ENCODE measurements at regions not wholly inside any gene's neighbourhood (a gene's known extent, or its start where the extent isn't known, plus 50 kb on each side); places are given as distances from the start of the nearest gene placed in this dataset.
A peak's percentile ranks its signal among the peaks of the same experiment; 100 is the strongest.
"Not testable (repeated sequence)": the region's sequence is repeated elsewhere in the genome, so short reads cannot be mapped to it uniquely, and the experiment has no call there.

DNA sequence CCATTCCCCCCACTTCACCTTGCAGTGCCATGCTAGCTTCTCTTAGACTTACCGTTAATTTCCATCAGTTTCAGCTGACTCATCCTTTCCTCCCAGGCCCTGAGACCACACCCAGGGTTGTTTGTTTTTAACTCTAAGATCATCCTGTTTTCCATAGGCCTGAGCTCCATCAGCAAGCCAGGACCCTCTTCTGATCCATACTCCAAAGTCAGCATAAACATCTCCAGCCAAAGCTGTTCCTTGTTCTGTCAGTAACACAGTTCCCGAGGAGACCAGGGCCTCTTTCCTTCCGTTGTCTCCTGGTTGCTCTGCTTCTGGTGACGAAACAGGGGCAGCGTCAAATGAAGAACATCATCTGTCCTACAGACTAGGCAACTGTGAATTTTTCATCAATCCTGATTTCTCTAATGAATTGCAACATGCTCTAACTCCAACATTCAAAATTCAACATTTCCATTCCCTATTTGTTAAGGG, 83.8 kb upstream of the HNF1B start:
- DNase-seq (ENCODE audit: low spot score), result no peak

DNA sequence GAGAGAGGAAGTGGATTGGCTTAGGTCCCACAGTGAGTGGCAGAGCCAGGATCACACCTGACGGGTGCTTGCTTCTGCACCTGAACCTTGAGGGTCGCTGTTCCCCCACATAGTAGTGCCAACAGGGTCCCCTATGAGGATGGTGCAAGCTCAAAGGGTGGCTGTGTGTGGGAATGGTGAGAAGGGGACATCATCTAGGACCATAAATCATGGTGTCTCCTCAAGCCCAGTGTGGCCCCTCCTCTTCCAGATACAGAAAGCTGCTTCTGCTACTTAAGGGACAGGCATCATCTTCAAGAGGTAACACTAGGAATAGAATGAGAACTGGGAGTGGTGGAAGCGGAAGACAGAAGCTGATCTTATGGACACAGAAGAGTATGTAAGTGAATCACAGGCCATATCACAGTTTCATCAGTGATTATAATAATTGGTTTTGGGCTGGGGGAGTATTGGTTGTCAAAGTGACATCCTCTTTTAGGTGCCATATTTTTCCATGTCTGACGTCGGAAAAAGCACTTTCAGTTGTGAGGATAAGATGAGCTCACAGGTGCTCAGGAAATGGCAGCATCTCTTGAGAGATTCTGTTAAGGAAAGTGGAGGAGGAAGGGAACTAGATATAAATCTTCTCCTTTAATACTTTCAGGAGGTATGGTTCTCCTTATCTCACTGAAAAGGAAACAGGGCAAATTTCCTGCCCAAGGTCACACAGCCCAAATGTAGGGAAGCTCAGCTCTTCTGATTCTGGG, 83.2 kb upstream of the HNF1B start:
- DNase-seq (ENCODE audit: low spot score), result no peak

DNA sequence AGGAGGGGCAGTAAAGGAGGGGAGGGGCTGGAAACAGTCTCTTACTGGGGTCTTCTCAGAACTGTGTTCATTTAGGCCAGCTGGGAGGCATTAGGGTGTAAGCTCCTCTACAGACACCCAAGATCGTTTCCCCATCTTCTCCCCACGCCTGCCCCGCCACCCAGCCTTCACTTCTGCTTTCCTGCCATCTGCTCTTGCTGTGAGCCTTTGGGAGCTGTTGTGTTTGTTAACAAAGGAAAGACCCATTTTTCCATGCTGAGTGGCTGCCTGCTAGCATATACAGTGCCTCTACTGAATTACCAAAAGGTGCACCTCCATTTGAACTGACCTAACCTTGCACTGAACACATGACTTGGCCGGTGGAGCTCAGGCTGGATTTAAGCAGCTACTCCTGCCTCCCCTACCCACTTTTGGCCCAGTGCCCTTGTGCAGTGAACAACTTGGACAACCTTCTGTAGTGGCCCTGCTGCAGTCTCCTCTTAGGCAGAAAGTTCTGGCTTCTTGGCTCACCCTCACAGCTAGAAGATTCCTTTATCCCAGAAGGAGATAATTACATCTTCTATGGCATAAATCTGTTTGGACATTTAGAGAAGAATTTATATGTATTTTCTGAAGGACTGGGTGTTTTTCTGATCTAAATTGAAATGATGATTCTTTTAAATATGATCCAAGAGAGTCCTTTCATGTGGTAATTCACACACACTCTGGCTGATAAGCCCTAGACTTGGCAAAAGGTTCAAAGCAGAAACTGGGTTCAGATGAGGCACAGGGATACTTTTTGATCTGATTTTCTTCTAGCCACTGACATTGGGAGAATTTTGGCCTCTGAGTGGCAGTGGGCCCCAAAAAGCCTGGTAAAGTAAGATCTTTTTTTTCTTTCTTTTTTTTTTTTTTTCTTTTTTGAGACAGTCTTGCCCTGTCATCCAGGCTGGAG, 81.9 kb upstream of the HNF1B start:
- DNase-seq (ENCODE audit: low spot score), result no peak

DNA sequence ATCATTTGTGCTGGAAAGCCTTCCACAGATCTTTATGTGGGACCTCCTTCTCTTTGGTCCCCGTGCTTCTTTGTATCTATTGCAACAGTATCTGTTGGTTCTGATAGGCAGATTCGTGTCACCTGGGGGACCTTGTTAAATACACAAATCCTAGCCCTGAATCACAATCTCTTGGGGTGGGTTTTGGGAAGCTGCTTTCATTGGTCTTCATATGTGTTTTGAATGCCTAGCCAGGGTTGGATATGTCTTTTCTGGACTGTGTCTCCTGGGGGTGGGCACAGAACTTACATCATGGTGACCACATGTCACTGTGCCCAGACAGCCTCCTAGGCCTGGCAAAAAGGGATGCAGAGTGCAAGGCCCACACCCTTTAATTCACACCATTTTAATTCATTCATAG, 81.0 kb upstream of the HNF1B start:
- DNase-seq (ENCODE audit: low spot score), result no peak

DNA sequence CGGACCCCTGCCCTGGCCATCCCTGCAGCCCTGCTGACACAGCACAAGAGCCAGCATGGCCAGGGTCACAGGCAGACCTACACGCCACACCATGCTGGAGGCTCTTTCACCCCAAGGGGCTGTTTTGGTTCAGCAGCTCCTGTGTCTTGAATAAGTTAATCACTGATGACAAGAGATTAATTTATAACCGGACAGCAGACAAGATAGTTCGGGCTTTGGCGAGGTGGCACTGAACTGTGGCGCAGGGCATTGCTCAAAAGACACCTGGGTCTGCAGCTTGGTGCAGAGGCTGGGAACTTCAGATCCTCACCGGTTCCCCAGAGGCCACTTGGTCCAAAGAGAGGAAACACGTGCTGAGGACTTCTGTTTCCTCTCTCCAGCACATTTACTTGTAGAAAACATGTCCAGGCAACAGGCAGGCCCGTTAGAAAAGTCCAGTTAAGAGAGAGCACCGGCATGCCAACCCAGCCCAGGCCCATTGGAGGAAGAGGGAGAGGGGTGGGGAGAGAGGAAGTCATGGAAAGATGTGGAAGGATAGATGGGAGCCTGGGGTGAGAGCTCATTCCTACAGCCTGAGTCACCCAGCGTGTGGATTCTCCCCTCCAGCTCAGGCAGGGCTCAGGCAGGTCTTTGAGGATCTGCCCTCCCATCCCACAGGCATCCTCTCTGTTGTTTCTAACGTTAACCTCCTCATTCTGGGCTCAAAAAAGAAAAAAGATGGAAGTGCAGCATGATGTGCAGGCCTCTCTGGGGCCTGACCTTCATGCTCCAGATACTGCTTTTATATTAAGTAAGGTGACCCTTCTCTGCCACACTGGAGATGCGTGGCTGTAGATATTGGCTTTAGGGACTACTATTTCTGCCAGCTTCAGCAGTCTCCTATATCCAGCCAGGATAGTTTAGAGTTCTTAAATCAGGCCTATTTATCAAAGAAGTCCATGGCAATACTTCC, 80.0 kb upstream of the HNF1B start:
- no peak for DNase-seq (ENCODE audit: low spot score)

DNA sequence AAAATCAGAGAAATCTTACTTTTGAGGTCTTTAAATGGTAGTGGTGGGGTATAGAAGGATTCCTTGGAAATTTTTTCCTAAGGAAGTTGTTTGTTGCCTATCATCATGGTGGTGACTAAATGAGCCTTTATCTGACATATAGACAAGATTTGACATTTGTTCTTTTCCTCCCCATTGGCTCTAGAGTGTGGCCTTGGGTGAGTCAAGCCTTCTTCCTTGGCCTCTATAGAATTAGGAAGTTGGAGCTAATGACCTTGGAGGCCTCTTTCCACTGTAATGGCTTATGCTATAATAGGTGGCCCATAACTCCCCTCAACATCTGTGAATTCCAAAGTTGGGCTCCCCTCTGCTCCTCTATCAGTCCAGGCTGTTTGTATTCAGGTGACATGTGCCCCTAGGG, 79.1 kb upstream of the HNF1B start:
- DNase-seq (ENCODE audit: low spot score), result no peak

DNA sequence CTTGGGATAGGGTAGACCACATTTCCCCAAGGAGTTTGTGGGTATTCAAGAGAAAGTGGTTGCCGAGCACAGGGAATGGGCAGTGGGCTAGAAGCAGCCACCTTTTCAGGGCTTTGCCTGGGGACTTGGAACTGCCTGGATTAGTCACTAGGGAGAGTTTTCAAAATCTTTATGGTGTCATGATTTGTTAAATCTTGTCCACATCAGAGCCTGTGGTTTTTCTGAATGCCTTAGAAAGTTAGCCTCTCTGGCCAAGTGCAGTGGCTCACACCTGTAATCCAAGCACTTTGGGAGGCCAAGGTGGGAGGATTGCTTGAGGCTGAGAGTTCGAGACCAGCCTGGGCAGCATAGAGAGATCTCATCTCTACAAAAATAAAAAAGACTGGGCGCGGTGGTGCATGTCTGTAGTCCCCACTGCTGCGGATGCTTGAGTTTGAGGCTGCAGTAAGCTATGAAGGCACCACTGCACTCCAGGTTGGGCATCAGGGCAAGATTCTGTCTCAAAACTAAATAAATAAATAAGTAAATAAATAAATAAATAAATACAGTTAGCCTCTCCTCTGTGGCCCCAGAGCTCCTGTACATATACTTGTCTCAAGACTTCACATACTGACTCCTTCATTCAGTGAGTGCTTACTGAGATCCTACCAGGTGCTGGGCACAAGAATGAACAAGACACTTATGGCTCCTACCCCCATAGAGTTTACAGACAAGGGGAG, 76.3 kb upstream of the HNF1B start:
- no peak for DNase-seq (ENCODE audit: low spot score)

DNA sequence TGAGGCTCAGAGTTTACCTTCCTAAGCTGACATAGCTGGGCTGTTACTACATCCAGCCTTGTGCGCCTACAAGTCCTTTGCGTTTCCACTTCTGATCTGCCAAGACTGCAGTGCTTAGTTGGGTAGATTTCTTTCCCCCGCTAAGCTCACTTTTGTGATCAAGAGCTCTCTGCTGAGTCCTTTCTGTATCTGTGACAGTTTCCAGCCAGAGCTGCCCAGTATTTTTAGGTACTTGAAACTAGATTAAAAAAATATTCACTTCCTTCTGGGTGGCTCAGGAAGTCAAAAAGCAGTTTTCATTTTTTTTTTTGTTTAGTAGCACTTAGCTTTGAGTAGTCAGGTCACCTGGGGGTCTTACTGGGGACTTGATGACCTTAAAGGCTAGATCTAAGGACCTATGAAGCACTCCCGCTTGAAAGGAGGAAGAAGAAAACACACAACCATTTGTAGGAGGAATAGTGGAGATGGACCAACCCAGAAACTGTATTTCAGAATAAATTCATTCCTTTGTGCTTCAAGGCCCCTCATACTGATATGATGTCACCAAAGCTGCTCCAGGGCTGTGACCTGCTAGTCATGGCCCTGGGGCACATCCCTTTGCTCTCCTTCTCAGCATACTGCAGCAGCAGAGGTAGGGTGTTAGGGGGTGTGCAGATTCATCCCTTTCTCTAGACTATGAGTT, 75.6 kb upstream of the HNF1B start:
- no peak for DNase-seq (ENCODE audit: low spot score)

DNA sequence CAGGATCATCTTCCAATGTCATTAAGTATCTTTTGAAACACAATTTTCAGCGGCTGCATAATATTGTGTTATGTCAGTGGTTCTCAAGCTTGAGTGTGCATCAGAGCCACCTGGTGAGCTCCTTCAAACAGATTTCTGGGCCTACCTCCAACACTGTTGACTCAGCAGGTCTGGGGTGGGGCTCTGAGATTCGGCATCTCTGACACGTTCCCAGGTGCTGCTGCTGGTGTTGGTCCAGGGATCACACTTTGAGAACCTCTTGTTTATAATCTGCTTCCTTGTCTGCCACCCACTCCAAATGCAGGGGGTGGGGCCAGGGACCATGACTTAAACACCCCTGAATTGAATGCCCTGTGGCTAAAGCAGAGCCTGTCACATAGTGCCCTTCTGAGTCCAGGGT, 73.8 kb upstream of the HNF1B start:
- DNase-seq (ENCODE audit: low spot score), result no peak

DNA sequence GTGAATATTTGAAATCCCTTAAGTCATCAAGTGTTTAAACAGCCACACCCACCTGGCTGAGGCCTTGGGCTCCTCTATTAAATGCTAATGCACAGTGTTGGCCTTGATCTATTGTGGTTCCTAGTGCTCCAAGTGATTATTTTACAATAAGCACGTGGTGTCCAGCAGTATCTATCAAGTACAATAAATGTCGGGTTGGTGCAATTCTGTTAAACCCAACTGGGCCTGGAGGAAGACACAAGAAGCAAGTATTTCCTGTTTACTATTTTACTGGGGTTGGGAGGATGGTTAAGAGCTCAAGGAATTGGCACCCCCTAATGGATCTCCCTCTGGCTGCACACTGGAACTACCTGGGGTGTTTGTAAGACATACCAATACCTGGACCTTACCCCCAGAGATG, 72.1 kb upstream of the HNF1B start:
- DNase-seq (ENCODE audit: low spot score), result peak; percentile 12

DNA sequence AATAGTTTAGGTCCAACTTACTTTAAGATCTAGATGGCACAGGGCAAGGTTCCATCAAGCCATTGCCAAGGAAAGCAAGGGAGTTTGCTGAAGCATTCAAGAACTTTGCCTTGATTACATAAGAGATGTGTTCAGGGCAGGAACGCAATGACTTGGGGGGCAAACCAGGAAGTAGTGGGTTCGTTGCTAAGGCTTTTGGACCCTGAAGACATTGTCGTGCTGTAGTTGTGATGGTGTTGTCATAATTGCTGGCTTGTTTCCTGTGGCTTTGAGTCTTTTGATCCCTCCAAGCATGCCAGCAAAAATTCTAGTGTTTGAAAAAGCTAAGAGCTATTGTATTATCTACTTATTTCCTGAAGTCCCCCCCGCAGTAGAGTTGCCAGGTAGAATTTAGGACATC, 70.7 kb upstream of the HNF1B start:
- no peak for DNase-seq (ENCODE audit: low spot score)

DNA sequence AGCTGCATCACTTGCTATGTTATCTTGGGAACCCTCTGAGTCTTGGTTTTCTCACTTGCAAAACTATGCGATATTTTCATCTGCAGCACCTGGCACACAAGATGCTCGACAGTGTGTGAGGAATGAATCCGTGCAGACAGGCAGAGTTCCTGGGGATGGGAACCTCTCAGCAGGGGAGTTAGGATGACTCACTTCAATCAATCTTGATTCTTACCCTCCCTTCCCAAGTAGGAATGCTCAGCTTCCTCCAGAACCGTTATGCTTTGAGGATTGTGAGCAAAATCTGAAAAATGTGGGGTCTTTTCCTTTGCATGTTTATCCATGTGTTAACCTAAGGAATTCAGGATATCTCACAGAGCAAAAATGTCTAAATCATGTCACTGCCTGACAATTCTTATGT, 68.9 kb upstream of the HNF1B start:
- no peak for DNase-seq (ENCODE audit: low spot score)

DNA sequence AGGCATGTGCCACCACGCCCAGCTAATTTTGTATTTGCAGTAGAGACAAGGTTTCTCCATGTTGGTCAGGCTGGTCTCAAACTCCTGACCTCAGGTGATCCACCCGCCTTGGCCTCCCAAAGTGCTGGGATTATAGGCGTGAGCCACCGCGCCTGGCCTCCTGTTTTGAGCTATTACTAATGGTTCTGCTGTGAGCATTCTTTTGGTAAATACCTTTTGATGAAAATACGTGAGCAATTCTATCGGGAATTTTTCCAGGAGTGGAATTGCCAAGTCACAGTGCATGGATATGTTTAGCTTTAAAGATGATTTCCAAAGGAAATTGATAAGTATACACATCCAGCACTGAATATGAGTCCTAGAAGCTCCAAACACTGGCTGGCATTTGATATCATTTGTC, 64.0 kb upstream of the HNF1B start:
- DNase-seq (ENCODE audit: low spot score), result not testable (repeated sequence)

DNA sequence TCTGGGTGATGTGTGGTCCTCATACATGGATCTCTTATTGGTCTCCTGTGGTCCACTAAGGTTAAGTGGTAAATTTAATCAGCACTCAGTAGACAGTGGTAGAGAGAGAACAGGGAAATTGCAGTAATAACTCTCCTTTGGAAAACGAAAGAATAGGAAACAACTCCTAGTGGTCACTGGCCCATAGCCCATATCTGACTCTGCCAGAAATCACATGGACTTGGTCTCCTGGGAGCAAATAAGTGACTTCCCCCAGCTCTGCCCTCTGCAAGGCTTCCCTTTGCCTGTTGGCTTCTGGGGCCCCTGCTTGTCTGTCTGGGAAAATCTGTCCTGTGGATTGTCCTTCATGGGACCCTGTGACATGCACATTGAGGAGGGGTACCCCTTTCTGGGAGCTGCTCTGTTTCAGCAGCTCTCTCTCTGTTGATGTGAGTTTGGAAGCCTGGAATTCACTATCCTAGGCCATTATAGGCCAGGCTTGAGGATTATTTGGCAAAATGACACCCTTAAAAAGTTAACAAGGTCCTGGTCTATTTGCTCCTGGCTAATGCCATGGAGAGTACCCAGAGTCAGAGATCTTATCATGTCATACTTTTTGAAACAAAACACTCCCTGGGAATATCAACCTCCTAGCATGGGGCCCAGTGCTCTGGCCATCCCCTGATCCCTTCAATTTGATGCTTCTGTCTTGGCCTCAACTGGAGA, 58.0 kb upstream of the HNF1B start:
- DNase-seq (ENCODE audit: low spot score), result no peak

DNA sequence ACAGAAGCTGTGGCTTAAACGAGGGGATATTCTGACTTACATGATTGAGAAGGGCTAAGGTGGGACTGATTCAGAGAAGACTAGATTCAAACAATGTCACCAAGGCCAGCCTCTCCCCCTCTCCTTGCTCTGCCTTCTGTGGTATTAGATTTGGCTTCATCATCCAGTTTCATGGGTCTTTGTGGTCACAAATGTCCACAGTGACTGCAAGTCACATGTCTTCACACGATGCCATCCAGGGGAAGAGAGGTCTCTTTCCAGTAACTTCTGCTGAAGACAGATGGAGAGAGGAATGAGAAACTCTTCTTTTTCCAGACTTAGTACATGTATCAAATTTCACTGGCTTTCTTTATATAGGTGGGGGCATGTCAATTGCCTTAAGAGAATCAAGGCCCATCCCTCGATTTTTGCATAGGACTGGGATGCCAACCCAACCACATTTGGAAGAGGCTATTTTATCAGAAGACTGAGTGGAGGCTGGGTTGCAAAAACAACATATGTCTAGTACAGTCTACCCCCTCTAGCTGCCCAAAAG, 57.3 kb upstream of the HNF1B start:
- no peak for DNase-seq (ENCODE audit: low spot score)

DNA sequence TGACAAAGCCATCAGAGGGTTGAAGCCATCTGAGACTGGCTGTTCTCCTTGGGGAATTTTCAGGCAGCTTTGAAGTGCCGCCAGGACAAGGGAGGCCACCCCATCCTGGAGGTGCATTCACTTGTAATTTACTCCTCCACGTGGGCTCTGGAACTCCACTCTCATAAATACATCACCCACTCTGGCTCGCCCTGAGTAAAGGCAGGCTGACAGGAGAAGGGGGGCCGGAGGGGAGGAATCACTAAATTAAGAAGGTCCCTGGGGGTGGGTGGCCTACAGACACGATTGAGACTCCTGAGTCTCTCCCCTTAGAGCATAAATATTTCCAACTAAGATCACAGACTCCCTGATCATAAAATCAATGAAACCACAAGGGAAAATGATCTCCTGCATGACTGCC, 56.3 kb upstream of the HNF1B start:
- DNase-seq (ENCODE audit: low spot score), result no peak

DNA sequence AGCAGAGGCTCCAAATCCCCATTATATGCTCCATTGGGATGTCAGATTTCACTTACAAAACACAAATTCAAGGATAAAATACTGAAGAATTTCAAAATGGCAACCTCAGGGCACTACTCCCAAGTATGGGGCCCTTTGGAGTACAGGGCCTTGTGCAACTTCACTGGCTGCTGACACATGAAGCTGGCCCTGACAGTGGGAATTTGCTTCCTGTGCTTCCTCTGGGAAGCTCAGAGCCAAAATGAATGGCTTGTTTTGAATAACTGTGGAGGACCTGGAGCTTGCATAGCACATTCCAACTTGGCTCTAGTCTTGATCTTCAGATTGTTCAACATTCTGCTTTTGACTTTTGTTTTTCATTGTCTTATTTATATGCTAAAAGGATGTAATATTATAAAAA, 52.3 kb upstream of the HNF1B start:
- DNase-seq (ENCODE audit: low spot score), result no peak

DNA sequence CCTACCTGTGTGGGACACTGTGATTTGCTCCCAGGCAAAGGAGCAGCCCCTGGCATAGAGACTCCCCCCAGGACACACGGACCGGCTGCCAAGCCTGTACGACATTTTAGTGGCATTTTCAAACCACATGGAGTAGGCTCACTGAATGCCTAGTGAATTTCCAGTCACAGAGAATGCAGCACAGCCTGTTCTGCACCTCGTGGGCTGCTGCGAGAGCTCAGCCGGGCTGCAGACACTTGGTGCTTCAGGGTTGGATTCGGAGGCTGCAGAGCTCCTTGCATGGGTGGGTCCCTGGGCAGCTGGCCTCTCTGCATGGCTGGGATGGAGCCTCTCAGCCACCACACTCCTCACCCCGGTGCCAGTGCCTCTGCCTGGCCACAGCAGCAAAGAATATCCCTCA, 51.2 kb upstream of the HNF1B start:
- no peak for DNase-seq (ENCODE audit: low spot score)
